GM12878 (cell line): ENCODE measurements at regions not wholly inside any gene's neighbourhood (a gene's known extent, or its start where the extent isn't known, plus 50 kb on each side); places are given as distances from the start of the nearest gene placed in this dataset.

Experiments
- ATAC-seq: fragments of 200-7000 bp; cut with Tn5 transposase; 3 replicates; pipeline ENCODE4 v1.9.1; 2020; ENCODE audit warnings: mild to moderate bottlenecking, moderate library complexity
- BruUV-seq: library from RNA; stranded (reverse); fragments of 400-500 nt; replicated peaks from 2 replicates; lab custom pipeline; 2021; lab: Mats Ljungman, UMichigan
- CTCF ChIA-PET: fragments of 300-600 bp; sonication (Branson Sonifier 250); formaldehyde crosslinking; extraction: SDS; loops from one replicate; lab custom pipeline; 2021; ENCODE audit warnings: inconsistent platforms; lab: Yijun Ruan, JAX
- POLR2A ChIA-PET: fragments of 350-600 bp; formaldehyde crosslinking; extraction: SDS; loops from one replicate; lab custom pipeline; 2021; ENCODE audit warnings: inconsistent platforms; lab: Charles Lee
- RAD21 ChIA-PET: fragments of 300-600 bp; sonication (Branson Sonifier 250); formaldehyde crosslinking; loops from one replicate; lab custom pipeline; 2023; ENCODE audit warnings: antibody characterized with exemption; ENCODE audit not compliant: unreplicated experiment; lab: Charles Lee
- SMC1A ChIA-PET: fragments of 300-600 bp; sonication (Branson Sonifier 250); formaldehyde crosslinking; loops from one replicate; lab custom pipeline; 2023; ENCODE audit not compliant: unreplicated experiment, uncharacterized antibody; lab: Charles Lee
- DNase-seq: peaks from one replicate; pipeline ENCODE4 v3.0.0-alpha.2; 2011; ENCODE audit warnings: low read depth, low spot score
- FAIRE-seq: peaks from 3 replicates; lab custom pipeline; 2011; peaks lifted over from hg19 to GRCh38; lab: Jason Lieb, UNC
- H2AFZ ChIP-seq: 2 replicates; pipeline ENCODE4 v1.6.0; 2011; ENCODE audit warnings: low read depth, low read length, control low read depth; ENCODE audit not compliant: control insufficient read depth
- H3K27ac ChIP-seq: 2 replicates; pipeline ENCODE4 v1.5.1; 2011; ENCODE audit warnings: control low read depth; ENCODE audit not compliant: control insufficient read depth, insufficient read depth
- H3K27me3 ChIP-seq, 2 experiments: replicated peaks in 1 of 2; 2 replicates each; pipeline versions ENCODE4 v1.6.0 to v1.6.1; 2011; ENCODE audit warnings: low read length in 1 of 2; ENCODE audit not compliant: control insufficient read depth in 2 of 2, insufficient read depth in 2 of 2
- H3K36me3 ChIP-seq, 2 experiments: 2 replicates each; pipeline ENCODE4 v1.5.1; 2011; ENCODE audit warnings: low read length in 1 of 2; ENCODE audit not compliant: control insufficient read depth in 2 of 2, insufficient read depth in 2 of 2
- H3K4me1 ChIP-seq: 2 replicates; pipeline ENCODE4 v1.6.1; 2011; ENCODE audit warnings: mild to moderate bottlenecking, low read length, moderate library complexity, mixed read lengths; ENCODE audit not compliant: control insufficient read depth, insufficient read depth
- H3K4me2 ChIP-seq: 2 replicates; pipeline ENCODE4 v1.6.0; 2011; ENCODE audit warnings: control low read depth; ENCODE audit not compliant: control insufficient read depth, insufficient read depth
- H3K4me3 ChIP-seq: fragments of 200-600 bp; sonication (generic); 2 replicates; pipeline ENCODE4 v1.5.1; 2016
- H3K79me2 ChIP-seq: 2 replicates; pipeline ENCODE4 v1.6.0; 2011; ENCODE audit warnings: low read length; ENCODE audit not compliant: control insufficient read depth, insufficient read depth
- H3K9ac ChIP-seq: 2 replicates; pipeline ENCODE4 v1.8.0; 2011; ENCODE audit warnings: low read length, control low read depth, mixed read lengths; ENCODE audit not compliant: control insufficient read depth, insufficient read depth
- H3K9me3 ChIP-seq: replicated peaks from 3 replicates; pipeline ENCODE4 v1.5.1; 2011; ENCODE audit warnings: mild to moderate bottlenecking, low read length; ENCODE audit not compliant: control insufficient read depth, insufficient read depth
- H4K20me1 ChIP-seq: 2 replicates; pipeline ENCODE4 v1.6.0; 2011; ENCODE audit not compliant: control insufficient read depth, insufficient read depth
- ATF3 ChIP-seq: IDR thresholded peaks from 2 replicates; pipeline ENCODE4 v1.6.1; 2011; ENCODE audit warnings: low read depth, mild to moderate bottlenecking, low read length, moderate library complexity, borderline replicate concordance; ENCODE audit errors: extremely low read depth
- BACH1 ChIP-seq: fragments of 450-650 bp; IDR thresholded peaks from 2 replicates; pipeline ENCODE4 v1.6.1; 2017; ENCODE audit warnings: mild to moderate bottlenecking, borderline replicate concordance
- BRCA1 ChIP-seq: IDR thresholded peaks from 2 replicates; pipeline ENCODE4 v1.6.1; 2011; ENCODE audit warnings: low read depth, low read length, improper control_type of control experiment
- CEBPB ChIP-seq, 2 experiments: fragments of 150-350 bp in 1 of 2; IDR thresholded peaks; 2 replicates each; pipeline ENCODE4 v1.6.1; 2012 to 2014; ENCODE audit warnings: low read depth in 2 of 2, low read length in 2 of 2, borderline replicate concordance in 1 of 2, inconsistent platforms in 1 of 2
- CHD4 ChIP-seq: fragments of 200-600 bp; sonication (generic); IDR thresholded peaks from 2 replicates; pipeline ENCODE4 v1.6.1; 2016; ENCODE audit warnings: mild to moderate bottlenecking
- DPF2 ChIP-seq: fragments of 450-650 bp; IDR thresholded peaks from 2 replicates; pipeline ENCODE4 v1.6.1; 2017; ENCODE audit warnings: mild to moderate bottlenecking
- EGR1 ChIP-seq, 2 experiments: IDR thresholded peaks; 1 replicate in 1 of 2; 2 replicates in 1 of 2; pipeline ENCODE4 v1.6.1; 2011 to 2012; ENCODE audit warnings: low read depth in 2 of 2, low read length in 2 of 2, borderline replicate concordance in 1 of 2, mild to moderate bottlenecking in 1 of 2, moderate library complexity in 1 of 2
- EP300 ChIP-seq, 2 experiments: fragments of 150-350 bp in 1 of 2; IDR thresholded peaks; 2 replicates each; pipeline ENCODE4 v1.6.1; 2011 to 2012; ENCODE audit warnings: low read depth in 2 of 2, low read length in 2 of 2, borderline replicate concordance in 1 of 2, improper control_type of control experiment in 1 of 2, inconsistent platforms in 1 of 2; ENCODE audit not compliant: control insufficient read depth in 1 of 2
- ETV6 ChIP-seq, 2 experiments: fragments of 450-650 bp in 1 of 2; IDR thresholded peaks in 1 of 2; conservative IDR thresholded peaks in 1 of 2; 2 replicates each; pipeline ENCODE4 v1.6.1; 2014; ENCODE audit warnings: antibody characterized with exemption in 1 of 2, borderline replicate concordance in 1 of 2, low read depth in 1 of 2, mild to moderate bottlenecking in 1 of 2, moderate library complexity in 1 of 2
- KDM1A ChIP-seq: fragments of 200-600 bp; sonication (generic); IDR thresholded peaks from 2 replicates; pipeline ENCODE4 v1.6.1; 2016; ENCODE audit warnings: borderline replicate concordance
- MAX ChIP-seq: IDR thresholded peaks from 2 replicates; pipeline ENCODE4 v1.6.1; 2012; ENCODE audit warnings: low read depth, low read length, improper control_type of control experiment
- PML ChIP-seq: IDR thresholded peaks from 2 replicates; pipeline ENCODE4 v1.6.1; 2012; ENCODE audit warnings: low read length, inconsistent platforms
- POLR2AphosphoS5 ChIP-seq: IDR thresholded peaks from 2 replicates; pipeline ENCODE4 v1.6.1; 2011; ENCODE audit warnings: mild to moderate bottlenecking, low read length, inconsistent platforms
- RFX5 ChIP-seq: IDR thresholded peaks from 2 replicates; pipeline ENCODE4 v1.6.1; 2011; ENCODE audit warnings: low read depth, low read length, improper control_type of control experiment
- YY1 ChIP-seq: IDR thresholded peaks from 2 replicates; pipeline ENCODE4 v1.6.1; 2011; ENCODE audit warnings: low read depth, mild to moderate bottlenecking, low read length
- ZBTB11 ChIP-seq: fragments of 450-650 bp; formaldehyde crosslinking; IDR thresholded peaks from 2 replicates; pipeline ENCODE4 v1.5.0; 2022; ENCODE audit warnings: mild to moderate bottlenecking, missing genetic modification characterization
- ZNF207 ChIP-seq: fragments of 450-650 bp; IDR thresholded peaks from 2 replicates; pipeline ENCODE4 v1.6.1; 2014; ENCODE audit warnings: antibody characterized with exemption, mild to moderate bottlenecking, borderline replicate concordance
- ZNF217 ChIP-seq: fragments of 450-650 bp; IDR thresholded peaks from 2 replicates; pipeline ENCODE4 v1.6.1; 2017; ENCODE audit warnings: antibody characterized with exemption, mild to moderate bottlenecking
- ZNF24 ChIP-seq: fragments of 450-650 bp; IDR thresholded peaks from 2 replicates; pipeline ENCODE4 v1.6.1; 2017; ENCODE audit warnings: antibody characterized with exemption, mild to moderate bottlenecking
- WGBS: methylation state at CpG from one replicate; pipeline ENCODE4 v1.1.6; 2016; ENCODE audit warnings: low lambda C conversion rate; ENCODE audit not compliant: insufficient replicate concordance, insufficient coverage; ENCODE audit errors: missing lambda C conversion rate; 5-methylcytosine and 5-hydroxymethylcytosine counted together
- in situ Hi-C: fragments of 300-500 bp; cut with MboI; formaldehyde crosslinking; loops from 9 replicates; pipeline ENCODE4 v1.14.3; 2018; ENCODE audit warnings: mixed read lengths
- intact Hi-C: fragments of 100-400 bp; cut with micrococcal nuclease; formaldehyde crosslinking; loops from one replicate; pipeline ENCODE4 v1.14.2; 2022; ENCODE audit not compliant: unreplicated experiment
- TF ChIP-seq, protein P1 (sequence below): IDR thresholded peaks from 2 replicates; pipeline ENCODE4 v1.6.1; 2011; ENCODE audit warnings: mild to moderate bottlenecking, low read depth, low read length, moderate library complexity; ENCODE audit not compliant: insufficient replicate concordance

DNA sequence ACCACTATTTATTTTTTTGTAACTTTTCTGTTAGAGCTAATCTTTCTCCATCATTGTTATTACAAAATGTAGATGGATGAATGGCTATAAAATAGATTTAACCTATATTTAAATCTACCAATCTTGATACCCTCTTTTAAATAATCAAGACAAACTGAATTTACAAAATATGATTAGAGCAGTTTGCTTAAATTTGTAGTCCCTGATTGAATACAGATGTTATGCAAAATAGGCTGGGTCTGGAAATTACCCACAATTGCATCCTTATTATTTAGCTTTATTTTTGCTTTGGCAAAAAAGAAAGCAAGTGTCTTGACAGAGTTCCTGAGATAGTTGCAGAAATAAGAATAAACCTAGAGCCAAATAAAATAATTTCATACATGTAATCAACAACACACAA lies 352.8 kb downstream of the KLF12 start (continued):
- no peak for TF ChIP-seq ETV6 (conservative IDR thresholded peaks at IDR 0.05 in 1 of 2, IDR thresholded peaks at IDR 0.05 in 1 of 2; ENCODE audit: borderline replicate concordance in 1 of 2, low read depth in 1 of 2)
- TF ChIP-seq ZNF207 = no peak
- no peak for TF ChIP-seq MAX
- no peak for TF ChIP-seq CHD4
- TF ChIP-seq EGR1 (IDR thresholded peaks at IDR 0.05; ENCODE audit: borderline replicate concordance in 1 of 2, low read depth in 2 of 2, low read length in 2 of 2) = no peak
- no peak for TF ChIP-seq RFX5
- no peak for TF ChIP-seq ATF3

GRCh38 chr13:73779881-73780280 lies 354.3 kb downstream of the KLF12 start:
- Histone ChIP-seq H3K27me3 (no peaks in the 10 kb centered on the region), H3K9ac (no peak overlapping the region), H3K4me1 (no peaks in the 10 kb centered on the region), H3K36me3 (no peaks in the 10 kb centered on the region), H3K79me2 (no peaks in the 10 kb centered on the region), H4K20me1 (no peaks in the 10 kb centered on the region), H3K9me3 (no peaks in the 10 kb centered on the region), H2AFZ (no peak overlapping the region), H3K4me3 (no peak overlapping the region), H3K4me2 (no peak overlapping the region), H3K27ac (no peak overlapping the region)
- SMC1A ChIA-PET = interaction anchor here (0.7 kb wide), 1 partner anchor 19 kb away, joined by 3 read pairs; no protein-coding TSS in a partner anchor
- no TSS peak for BruUV-seq
- RAD21 ChIA-PET = no interaction called here
- no peak for ATAC-seq
- intact Hi-C loops = no loop called here
- FAIRE-seq = no peak
- POLR2A ChIA-PET = no interaction called here
- WGBS = 100% methylated on average over 1 of the region's 1 CpG
- CTCF ChIA-PET = interaction anchor here (1.4 kb wide), 1 partner anchor 17 kb away, joined by 4 read pairs; no protein-coding TSS in a partner anchor
- DNase-seq = no peak
- in situ Hi-C loops = no loop called here
- TF ChIP-seq BACH1 (no peak), DPF2 (no peak), BRCA1 (no peak), EP300 (IDR thresholded peaks at IDR 0.05; ENCODE audit: borderline replicate concordance in 1 of 2, control insufficient read depth in 1 of 2, low read depth in 2 of 2, low read length in 2 of 2) (no peak), YY1 (no peak), KDM1A (no peak), CEBPB (IDR thresholded peaks at IDR 0.05; ENCODE audit: borderline replicate concordance in 1 of 2, low read depth in 2 of 2, low read length in 2 of 2) (no peak), ZBTB11 (CRISPR knock-in tag) (no peak), ZNF24 (no peak), PML (no peak), ZNF217 (no peak), POLR2AphosphoS5 (no peak)
- TF ChIP-seq, protein P1, sequence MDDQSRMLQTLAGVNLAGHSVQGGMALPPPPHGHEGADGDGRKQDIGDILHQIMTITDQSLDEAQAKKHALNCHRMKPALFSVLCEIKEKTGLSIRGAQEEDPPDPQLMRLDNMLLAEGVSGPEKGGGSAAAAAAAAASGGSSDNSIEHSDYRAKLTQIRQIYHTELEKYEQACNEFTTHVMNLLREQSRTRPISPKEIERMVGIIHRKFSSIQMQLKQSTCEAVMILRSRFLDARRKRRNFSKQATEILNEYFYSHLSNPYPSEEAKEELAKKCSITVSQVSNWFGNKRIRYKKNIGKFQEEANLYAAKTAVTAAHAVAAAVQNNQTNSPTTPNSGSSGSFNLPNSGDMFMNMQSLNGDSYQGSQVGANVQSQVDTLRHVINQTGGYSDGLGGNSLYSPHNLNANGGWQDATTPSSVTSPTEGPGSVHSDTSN = no peak
